ENCODE measurements at regions not wholly inside any gene's neighbourhood (a gene's known extent, or its start where the extent isn't known, plus 50 kb on each side); places are given as distances from the start of the nearest gene placed in this dataset.

GRCh38 chr3:90039994-90040393 lies 932.6 kb downstream of the EPHA3 start:
- Mint-ChIP-seq H3K4me3 (no peak overlapping the region), H3K9me3 (no peaks in the 10 kb centered on the region), H3K4me1 (peaks cover 28% of the 10 kb centered on the region), H3K27ac (no peak overlapping the region), H3K27me3 (ENCODE audit: insufficient read depth) (no peaks in the 10 kb centered on the region), H3K36me3 (ENCODE audit: low read depth) (peaks cover 4% of the 10 kb centered on the region)
- Histone ChIP-seq H3K9me3 (ENCODE audit: control insufficient read depth, low read length) (no peaks in the 10 kb centered on the region), H3K9ac (ENCODE audit: extremely low read depth, low read length, poor library complexity, severe bottlenecking) (no peak overlapping the region), H3K27me3 (ENCODE audit: control insufficient read depth, insufficient read depth, low read length, poor library complexity, severe bottlenecking) (no peaks in the 10 kb centered on the region), H3K36me3 (ENCODE audit: control insufficient read depth, insufficient read depth, low read length) (no peaks in the 10 kb centered on the region), H3K4me1 (ENCODE audit: control insufficient read depth, insufficient read depth, low read length) (peaks cover 3% of the 10 kb centered on the region), H3K27ac (ENCODE audit: low read depth, low read length) (no peak overlapping the region), H3K4me3 (ENCODE audit: low read length) (no peak overlapping the region)
- no peak for TF ChIP-seq CTCF (conservative IDR thresholded peaks at IDR 0.05)
- no peak for DNase-seq
- 100% methylated on average over 2 of the region's 2 CpGs; no CpG with 5 or more reads in 1 of the 2 experiments for WGBS, 2 experiments (ENCODE audit: insufficient coverage in 1 of 2, insufficient read length in 1 of 2)

- no peak for DNase-seq
- Mint-ChIP-seq H3K36me3 (ENCODE audit: low read depth) (peaks cover 6% of the 10 kb centered on the region), H3K9me3 (no peaks in the 10 kb centered on the region), H3K4me1 (peaks cover 25% of the 10 kb centered on the region), H3K27me3 (ENCODE audit: insufficient read depth) (no peaks in the 10 kb centered on the region), H3K4me3 (no peak overlapping the region), H3K27ac (no peak overlapping the region)
- Histone ChIP-seq H3K9ac (ENCODE audit: extremely low read depth, low read length, poor library complexity, severe bottlenecking) (no peak overlapping the region), H3K4me1 (ENCODE audit: control insufficient read depth, insufficient read depth, low read length) (peaks cover 3% of the 10 kb centered on the region), H3K4me3 (ENCODE audit: low read length) (no peak overlapping the region), H3K27ac (ENCODE audit: low read depth, low read length) (no peak overlapping the region), H3K27me3 (ENCODE audit: control insufficient read depth, insufficient read depth, low read length, poor library complexity, severe bottlenecking) (no peaks in the 10 kb centered on the region), H3K36me3 (ENCODE audit: control insufficient read depth, insufficient read depth, low read length) (no peaks in the 10 kb centered on the region), H3K9me3 (ENCODE audit: control insufficient read depth, low read length) (no peaks in the 10 kb centered on the region)
- TF ChIP-seq CTCF (conservative IDR thresholded peaks at IDR 0.05), result no peak
- 67 to 93% methylated on average over 1 of the region's 3 CpGs for WGBS, 2 experiments (ENCODE audit: insufficient coverage in 1 of 2, insufficient read length in 1 of 2)
Measured at GRCh38 chr3:90040554-90040953, 933.1 kb downstream of the EPHA3 start.

DNA sequence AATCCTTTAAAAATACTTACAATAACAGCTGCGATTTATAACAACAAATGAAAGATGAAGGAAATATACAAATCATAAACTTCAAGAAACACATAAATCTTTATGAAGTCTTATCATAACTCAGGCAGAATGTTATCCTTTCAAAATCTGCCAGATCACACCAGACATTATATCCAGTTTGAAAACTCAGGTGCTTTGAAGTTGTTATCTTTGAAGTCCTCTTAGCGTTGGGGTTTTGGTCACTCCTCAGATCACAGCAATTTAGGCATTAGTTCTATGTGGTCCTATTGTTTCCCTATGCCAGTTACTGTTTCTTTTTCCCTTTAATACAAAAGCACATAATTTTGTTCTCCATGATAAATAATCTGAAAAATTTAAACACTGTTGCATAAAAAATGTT lies 934.6 kb downstream of the EPHA3 start:
- no peaks in the 10 kb centered on the region for H3K9me3 Mint-ChIP-seq
- H3K27ac Mint-ChIP-seq, result no peak overlapping the region
- peaks cover 14% of the 10 kb centered on the region for H3K4me1 Mint-ChIP-seq
- Histone ChIP-seq H3K9ac (ENCODE audit: extremely low read depth, low read length, poor library complexity, severe bottlenecking) (no peak overlapping the region), H3K4me1 (ENCODE audit: control insufficient read depth, insufficient read depth, low read length) (peaks cover 3% of the 10 kb centered on the region), H3K4me3 (ENCODE audit: low read length) (no peak overlapping the region), H3K36me3 (ENCODE audit: control insufficient read depth, insufficient read depth, low read length) (no peaks in the 10 kb centered on the region), H3K27me3 (ENCODE audit: control insufficient read depth, insufficient read depth, low read length, poor library complexity, severe bottlenecking) (no peaks in the 10 kb centered on the region), H3K9me3 (ENCODE audit: control insufficient read depth, low read length) (no peaks in the 10 kb centered on the region), H3K27ac (ENCODE audit: low read depth, low read length) (no peak overlapping the region)
- DNase-seq, result no peak
- no peak overlapping the region for H3K4me3 Mint-ChIP-seq
- H3K36me3 Mint-ChIP-seq (ENCODE audit: low read depth), result peaks cover 6% of the 10 kb centered on the region
- 40 to 92% methylated on average over 1 to 2 of the region's 2 CpGs for WGBS, 2 experiments (ENCODE audit: insufficient coverage in 1 of 2, insufficient read length in 1 of 2)
- H3K27me3 Mint-ChIP-seq (ENCODE audit: insufficient read depth), result no peaks in the 10 kb centered on the region
- no peak for TF ChIP-seq CTCF (conservative IDR thresholded peaks at IDR 0.05)
